RWPE1 (cell line): ENCODE measurements at regions not wholly inside any gene's neighbourhood (a gene's known extent, or its start where the extent isn't known, plus 50 kb on each side); places are given as distances from the start of the nearest gene placed in this dataset.
A peak's percentile ranks its signal among the peaks of the same experiment; 100 is the strongest.

Experiments
- CTCF ChIA-PET: fragments of 350-600 bp; sonication (Branson Sonifier 250); formaldehyde crosslinking; extraction: SDS; loops from one replicate; lab custom pipeline; 2021; lab: Yijun Ruan, JAX
- POLR2A ChIA-PET: fragments of 400-600 bp; formaldehyde crosslinking; extraction: SDS; loops from one replicate; lab custom pipeline; 2020; ENCODE audit warnings: antibody characterized with exemption; ENCODE audit not compliant: low non-redundant PET; lab: Yijun Ruan, JAX
- DNase-seq: peaks from one replicate; pipeline ENCODE4 v3.0.0; 2012; ENCODE audit warnings: low spot score
- H3K27ac ChIP-seq: fragments of 450-650 bp; 2 replicates; pipeline ENCODE4 v1.5.1; 2017
- TF ChIP-seq, protein P1 (sequence below): fragments of 450-650 bp; conservative IDR thresholded peaks from 2 replicates; pipeline ENCODE4 v1.5.1; 2017; ENCODE audit warnings: low read depth, mild to moderate bottlenecking

DNA sequence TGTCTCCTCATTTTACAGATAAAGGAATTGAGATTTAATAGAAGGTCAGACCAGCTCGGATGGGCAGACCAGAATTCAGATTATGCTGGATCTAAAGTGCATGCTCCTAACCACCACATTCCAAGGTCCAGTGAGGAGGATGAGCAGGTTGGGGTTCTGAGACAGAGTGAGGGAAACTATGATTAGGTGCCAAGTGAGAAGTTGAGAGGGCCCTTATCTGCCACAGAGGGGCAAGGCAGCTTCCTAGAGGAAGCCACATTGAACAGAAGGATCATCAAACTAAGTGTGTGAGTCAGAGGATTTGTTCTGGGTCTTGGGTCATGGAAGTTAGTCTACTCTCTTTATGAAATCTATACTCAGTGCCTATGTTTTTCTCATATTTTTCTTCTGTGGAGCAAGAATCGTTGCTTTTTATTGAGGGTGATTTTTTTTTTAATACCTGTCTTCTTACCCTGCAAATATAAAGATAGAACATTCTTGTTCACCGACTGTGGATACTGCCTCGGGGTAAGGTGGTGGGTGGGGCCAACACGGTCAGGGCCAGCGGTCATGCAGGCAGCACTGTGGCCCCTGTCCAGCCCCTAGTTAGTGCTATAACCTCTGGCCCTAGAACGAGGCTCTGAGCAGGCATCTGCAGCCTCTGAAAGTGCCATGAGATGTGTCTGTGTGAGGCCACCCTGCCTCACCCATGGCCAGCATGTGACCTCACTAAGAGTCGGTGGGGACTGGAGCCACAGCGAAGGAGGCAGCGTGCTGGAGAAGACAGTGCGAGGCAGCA lies 55.6 kb upstream of the PTHLH start:
- CTCF ChIA-PET, result interaction anchor here (0.7 kb wide), 1 partner anchor 57 kb away, joined by 4 read pairs; no protein-coding TSS in a partner anchor
- no peak for DNase-seq
- POLR2A ChIA-PET, result no interaction called here
- no peak overlapping the region for H3K27ac ChIP-seq
- TF ChIP-seq, protein P1, sequence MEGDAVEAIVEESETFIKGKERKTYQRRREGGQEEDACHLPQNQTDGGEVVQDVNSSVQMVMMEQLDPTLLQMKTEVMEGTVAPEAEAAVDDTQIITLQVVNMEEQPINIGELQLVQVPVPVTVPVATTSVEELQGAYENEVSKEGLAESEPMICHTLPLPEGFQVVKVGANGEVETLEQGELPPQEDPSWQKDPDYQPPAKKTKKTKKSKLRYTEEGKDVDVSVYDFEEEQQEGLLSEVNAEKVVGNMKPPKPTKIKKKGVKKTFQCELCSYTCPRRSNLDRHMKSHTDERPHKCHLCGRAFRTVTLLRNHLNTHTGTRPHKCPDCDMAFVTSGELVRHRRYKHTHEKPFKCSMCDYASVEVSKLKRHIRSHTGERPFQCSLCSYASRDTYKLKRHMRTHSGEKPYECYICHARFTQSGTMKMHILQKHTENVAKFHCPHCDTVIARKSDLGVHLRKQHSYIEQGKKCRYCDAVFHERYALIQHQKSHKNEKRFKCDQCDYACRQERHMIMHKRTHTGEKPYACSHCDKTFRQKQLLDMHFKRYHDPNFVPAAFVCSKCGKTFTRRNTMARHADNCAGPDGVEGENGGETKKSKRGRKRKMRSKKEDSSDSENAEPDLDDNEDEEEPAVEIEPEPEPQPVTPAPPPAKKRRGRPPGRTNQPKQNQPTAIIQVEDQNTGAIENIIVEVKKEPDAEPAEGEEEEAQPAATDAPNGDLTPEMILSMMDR, result no peak

DNA sequence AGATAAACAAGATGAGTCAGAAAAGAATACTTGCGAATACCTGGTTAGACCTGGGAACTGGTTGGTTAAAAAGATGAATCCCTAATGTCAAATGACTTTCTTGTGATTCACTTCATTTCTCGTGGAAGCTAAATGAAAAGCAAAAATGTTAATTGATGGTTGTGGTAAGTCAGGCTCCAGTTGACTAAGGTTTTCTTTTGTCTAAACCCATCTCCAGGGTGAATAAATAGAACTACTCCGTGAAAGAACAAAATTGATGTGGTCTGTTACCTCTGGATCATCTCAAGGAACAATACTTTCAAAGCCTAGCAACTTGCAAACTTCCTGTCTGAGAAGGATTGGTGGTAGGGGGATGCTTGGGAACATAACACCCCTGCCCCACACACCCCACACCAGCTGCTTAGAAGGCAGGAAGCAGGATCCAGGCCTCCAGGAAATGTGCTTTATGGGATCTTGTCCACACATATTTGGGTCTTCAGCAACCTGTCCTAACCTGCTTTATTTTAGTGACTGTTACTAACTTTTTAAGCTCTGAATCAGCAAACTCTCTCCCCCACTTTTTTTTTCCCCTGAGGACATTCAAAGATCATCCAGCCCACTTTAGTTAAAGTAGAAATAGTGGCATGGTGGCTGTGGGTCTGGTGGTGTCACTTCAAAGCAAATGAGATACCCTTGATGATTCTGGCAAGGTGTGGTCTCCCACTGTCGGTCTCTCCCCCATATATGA lies 60.4 kb upstream of the PTHLH start:
- peak; percentile 77 for DNase-seq
- ChIA-PET CTCF (no interaction called here), POLR2A (no interaction called here)
- TF ChIP-seq, protein P1, result no peak
- peak overlapping the region; percentile 61; the same call in 1 of the 2 replicates for H3K27ac ChIP-seq

DNA sequence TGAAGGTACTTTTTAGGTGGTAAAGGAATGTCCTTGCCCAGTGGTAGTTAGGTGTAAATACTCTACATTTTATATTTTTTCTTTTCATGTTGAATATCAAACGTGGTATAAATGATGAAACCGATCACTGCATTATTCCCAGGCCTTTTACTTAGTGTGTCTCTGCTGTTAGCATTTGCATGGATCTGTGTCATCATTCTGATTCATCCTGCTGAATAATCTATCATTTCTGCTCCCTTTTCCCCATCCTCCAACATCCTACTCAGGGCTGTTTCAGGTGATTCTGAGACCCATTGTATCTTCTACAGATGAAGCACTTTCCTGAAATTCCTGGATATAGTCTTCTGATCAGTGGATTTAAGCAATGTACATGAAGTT lies 61.0 kb upstream of the PTHLH start:
- TF ChIP-seq, protein P1, result no peak
- no peak overlapping the region; the same call in 1 of the 2 replicates for H3K27ac ChIP-seq
- CTCF ChIA-PET, result interaction anchor here (0.6 kb wide), 1 partner anchor 108 kb away, joined by 6 read pairs; no protein-coding TSS in a partner anchor
- POLR2A ChIA-PET, result no interaction called here
- DNase-seq, result peak; percentile 62

DNA sequence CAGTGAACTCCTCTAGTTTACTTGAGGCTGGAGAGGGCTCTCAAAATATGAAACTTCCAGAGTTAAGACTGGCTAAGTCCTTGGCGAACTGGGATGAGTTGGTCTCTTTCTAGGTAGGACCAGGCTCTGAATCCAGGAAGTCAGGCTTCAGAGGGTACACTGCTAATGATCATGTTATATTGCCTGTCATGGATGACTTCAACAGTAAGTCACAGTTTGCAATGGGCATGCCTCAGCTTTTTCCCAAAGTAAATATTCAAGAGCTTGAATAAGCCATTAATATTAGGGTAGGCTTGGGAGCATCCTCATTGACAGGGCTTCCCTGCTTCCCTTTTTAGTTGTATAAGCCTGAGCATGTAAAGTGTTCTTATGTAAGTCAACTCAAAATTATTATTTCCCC lies 61.7 kb upstream of the PTHLH start:
- no peak for DNase-seq
- ChIA-PET POLR2A (no interaction called here), CTCF (interaction anchor here (0.6 kb wide), 2 partner anchors 35 to 109 kb away, joined by 4 to 6 read pairs; no protein-coding TSS in a partner anchor)
- TF ChIP-seq, protein P1, result no peak
- H3K27ac ChIP-seq, result no peak overlapping the region

DNA sequence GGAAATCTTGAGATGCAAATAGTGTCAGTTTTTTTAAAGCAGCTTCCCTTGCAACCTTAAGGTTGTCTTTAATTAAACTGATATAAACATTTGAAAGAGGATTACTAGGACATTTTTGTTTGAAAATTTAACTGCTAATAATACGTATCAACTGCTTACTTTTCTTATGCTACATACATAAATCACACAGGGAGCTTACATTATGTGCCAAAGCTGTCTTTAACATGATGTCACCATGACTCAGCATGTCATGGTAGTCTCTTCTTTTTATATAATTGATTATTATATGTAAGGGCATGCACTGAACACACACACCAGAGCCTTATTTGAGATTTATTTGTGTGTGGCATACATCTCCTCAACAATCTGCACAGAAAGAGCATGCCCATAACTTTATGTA lies 63.0 kb upstream of the PTHLH start:
- TF ChIP-seq, protein P1, result no peak
- ChIA-PET POLR2A (no interaction called here), CTCF (no interaction called here)

DNA sequence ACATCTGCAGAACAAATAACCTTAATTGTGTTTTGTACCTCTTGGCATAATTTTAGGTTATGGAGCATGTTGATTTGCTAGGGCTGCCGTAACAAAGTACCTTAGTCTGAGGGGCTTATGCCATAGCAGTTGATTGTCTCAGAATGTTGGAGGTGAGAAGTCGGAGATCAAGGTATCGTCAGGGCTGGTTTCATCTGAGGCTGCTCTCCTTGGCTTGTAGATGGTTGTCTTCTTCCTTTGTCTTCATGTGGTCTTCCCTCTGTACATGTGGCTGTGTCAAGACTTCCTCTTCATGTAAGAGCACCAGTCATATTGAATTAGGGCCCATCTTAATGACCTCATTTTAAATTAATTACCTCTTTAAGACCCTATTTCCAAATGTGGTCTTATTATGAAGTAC lies 64.4 kb upstream of the PTHLH start:
- TF ChIP-seq, protein P1, result no peak
- ChIA-PET POLR2A (no interaction called here), CTCF (no interaction called here)
- no peak overlapping the region for H3K27ac ChIP-seq
- DNase-seq, result no peak

More for the DNA sequence above, 63.0 kb upstream of the PTHLH start:
- DNase-seq, result peak; percentile 53
- H3K27ac ChIP-seq, result no peak overlapping the region
